Caco-2 (cell line): ENCODE measurements at regions not wholly inside any gene's neighbourhood (a gene's known extent, or its start where the extent isn't known, plus 50 kb on each side); places are given as distances from the start of the nearest gene placed in this dataset.

Experiments used
- BruUV-seq: library from RNA; stranded (reverse); fragments of 400-500 nt; replicated peaks from 2 replicates; lab custom pipeline; 2021; lab: Mats Ljungman, UMichigan
- CTCF ChIA-PET: fragments of 300-600 bp; sonication (Branson Sonifier 250); formaldehyde crosslinking; loops from one replicate; lab custom pipeline; 2022; ENCODE audit warnings: antibody characterized with exemption; lab: Charles Lee
- POLR2A ChIA-PET: fragments of 300-600 bp; sonication (Branson Sonifier 250); formaldehyde crosslinking; loops from one replicate; lab custom pipeline; 2022; ENCODE audit warnings: antibody characterized with exemption; lab: Charles Lee
- DNase-seq, 2 experiments: peaks; one replicate each; pipeline versions ENCODE4 v3.0.0 to v3.0.0-alpha.2; 2020 to 2022
- H3K27me3 ChIP-seq: replicated peaks from 2 replicates; pipeline ENCODE4 v1.6.0; 2011; ENCODE audit warnings: low read length; ENCODE audit not compliant: control insufficient read depth, insufficient read depth
- H3K36me3 ChIP-seq: 2 replicates; pipeline ENCODE4 v1.5.1; 2011; ENCODE audit warnings: low read length; ENCODE audit not compliant: control insufficient read depth, insufficient read depth
- H3K4me1 ChIP-seq: fragments of 250-450 bp; sonication (Bioruptor Pico); 2 replicates; pipeline ENCODE4 v1.5.1; 2020; ENCODE audit warnings: mild to moderate bottlenecking
- H3K4me3 ChIP-seq: 2 replicates; pipeline ENCODE4 v1.5.1; 2011; ENCODE audit warnings: low read depth, mild to moderate bottlenecking, control low read depth, low read length
- H3K9me3 ChIP-seq: fragments of 250-450 bp; sonication (Bioruptor Pico); 2 replicates; pipeline ENCODE4 v1.5.1; 2020; ENCODE audit warnings: mild to moderate bottlenecking, moderate library complexity
- H3K27ac Mint-ChIP-seq: one replicate; pipeline ENCODE4 v1.8.0; 2022; ENCODE audit warnings: mixed read lengths; ENCODE audit not compliant: unreplicated experiment
- H3K27me3 Mint-ChIP-seq: one replicate; pipeline ENCODE4 v1.8.0; 2022; ENCODE audit warnings: mixed read lengths; ENCODE audit not compliant: insufficient read depth, unreplicated experiment
- H3K36me3 Mint-ChIP-seq: one replicate; pipeline ENCODE4 v1.8.0; 2022; ENCODE audit warnings: mild to moderate bottlenecking, mixed read lengths; ENCODE audit not compliant: insufficient read depth, unreplicated experiment
- H3K4me1 Mint-ChIP-seq: one replicate; pipeline ENCODE4 v1.8.0; 2022; ENCODE audit warnings: low read depth, mixed read lengths; ENCODE audit not compliant: unreplicated experiment
- H3K4me3 Mint-ChIP-seq: one replicate; pipeline ENCODE4 v1.8.0; 2022; ENCODE audit warnings: mild to moderate bottlenecking, moderate library complexity, mixed read lengths; ENCODE audit not compliant: unreplicated experiment
- H3K9me3 Mint-ChIP-seq: one replicate; pipeline ENCODE4 v1.8.0; 2022; ENCODE audit warnings: mixed read lengths; ENCODE audit not compliant: unreplicated experiment
- CTCF ChIP-seq, 2 experiments: fragments of 200-600 bp in 1 of 2; IDR thresholded peaks; 1 replicate in 1 of 2; 2 replicates in 1 of 2; pipeline versions ENCODE4 v1.5.1 to v1.8.0; 2011 to 2022; ENCODE audit warnings: antibody characterized with exemption in 1 of 2, control low read depth in 1 of 2, inconsistent platforms in 1 of 2, low read depth in 1 of 2, low read length in 1 of 2, mild to moderate bottlenecking in 1 of 2, moderate library complexity in 1 of 2; ENCODE audit not compliant: insufficient read depth in 1 of 2, severe bottlenecking in 1 of 2, unreplicated experiment in 1 of 2
- intact Hi-C: fragments of 100-400 bp; cut with micrococcal nuclease; formaldehyde crosslinking; loops from one replicate; pipeline ENCODE4 v1.10.0; 2022; ENCODE audit not compliant: unreplicated experiment

DNA sequence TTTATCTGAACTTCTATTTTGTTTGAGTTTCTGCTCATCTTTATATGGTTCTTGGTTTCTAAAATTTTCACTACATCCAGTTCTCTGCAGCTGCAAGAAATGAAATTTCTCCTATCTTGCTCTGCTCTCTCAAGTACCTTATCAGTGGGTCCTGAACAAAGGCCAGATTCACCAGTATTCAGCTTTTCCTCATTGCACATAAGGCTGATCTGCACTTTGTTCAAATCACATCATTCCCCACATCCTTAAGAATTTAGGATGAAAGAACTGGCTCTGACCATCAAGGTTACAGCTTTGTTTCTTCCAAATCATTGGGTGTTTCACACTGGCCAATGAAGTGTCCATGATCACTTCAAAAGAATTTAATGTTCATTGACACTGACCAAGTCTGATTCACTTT is 211.4 kb downstream of the GRIN2B start:
- POLR2A ChIA-PET = no interaction called here
- Mint-ChIP-seq H3K27ac (no peak overlapping the region), H3K36me3 (no peaks in the 10 kb centered on the region), H3K27me3 (no peaks in the 10 kb centered on the region), H3K4me1 (no peaks in the 10 kb centered on the region), H3K9me3 (no peaks in the 10 kb centered on the region), H3K4me3 (no peak overlapping the region)
- Histone ChIP-seq H3K4me1 (no peaks in the 10 kb centered on the region; the same call in 1 of the 2 replicates), H3K27me3 (no peaks in the 10 kb centered on the region), H3K9me3 (no peaks in the 10 kb centered on the region), H3K4me3 (no peak overlapping the region), H3K36me3 (no peaks in the 10 kb centered on the region)
- intact Hi-C loops = no loop called here
- CTCF ChIA-PET = no interaction called here
- no peak for DNase-seq
- TF ChIP-seq CTCF (IDR thresholded peaks at IDR 0.05; ENCODE audit: insufficient read depth in 1 of 2, low read depth in 1 of 2, low read length in 1 of 2, severe bottlenecking in 1 of 2, unreplicated experiment in 1 of 2) = no peak
- no TSS peak for BruUV-seq

GRCh38 chr12:13769273-13769672 is 212.1 kb downstream of the GRIN2B start:
- Histone ChIP-seq H3K27me3 (no peaks in the 10 kb centered on the region), H3K4me3 (no peak overlapping the region), H3K9me3 (no peaks in the 10 kb centered on the region), H3K36me3 (no peaks in the 10 kb centered on the region), H3K4me1 (no peaks in the 10 kb centered on the region; the same call in 1 of the 2 replicates)
- peaks cover 1% of the 10 kb centered on the region for H3K9me3 Mint-ChIP-seq
- intact Hi-C loops = no loop called here
- H3K4me3 Mint-ChIP-seq = no peak overlapping the region
- TF ChIP-seq CTCF (IDR thresholded peaks at IDR 0.05; ENCODE audit: insufficient read depth in 1 of 2, low read depth in 1 of 2, low read length in 1 of 2, severe bottlenecking in 1 of 2, unreplicated experiment in 1 of 2) = no peak
- POLR2A ChIA-PET = no interaction called here
- no peaks in the 10 kb centered on the region for H3K27me3 Mint-ChIP-seq
- H3K27ac Mint-ChIP-seq = peak overlapping the region; percentile 18
- DNase-seq = no peak
- CTCF ChIA-PET = no interaction called here
- H3K4me1 Mint-ChIP-seq = peaks cover 2% of the 10 kb centered on the region
- peaks cover 2% of the 10 kb centered on the region for H3K36me3 Mint-ChIP-seq
- BruUV-seq = no TSS peak

DNA sequence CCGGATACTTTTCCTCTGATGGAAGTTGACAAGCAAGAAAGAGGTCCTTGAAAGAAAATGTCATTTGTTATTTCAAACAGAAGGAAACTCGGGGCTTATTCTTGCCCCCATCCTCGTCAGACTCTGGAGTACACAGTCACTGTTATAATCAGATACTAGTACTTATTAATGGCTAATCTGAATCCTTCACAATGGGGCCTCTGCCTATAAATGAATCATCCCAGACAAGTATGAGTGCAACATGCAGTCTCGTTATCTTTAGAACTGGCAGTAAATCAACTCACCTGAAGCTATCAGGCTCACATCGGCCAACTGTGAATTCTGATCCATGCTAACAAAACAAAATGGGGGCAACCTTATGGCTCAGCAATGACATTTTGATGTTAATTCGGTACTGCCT is 216.7 kb downstream of the GRIN2B start:
- Histone ChIP-seq H3K9me3 (no peaks in the 10 kb centered on the region), H3K27me3 (no peaks in the 10 kb centered on the region), H3K4me3 (no peak overlapping the region), H3K4me1 (peaks cover 7% of the 10 kb centered on the region), H3K36me3 (no peaks in the 10 kb centered on the region; the same call in 1 of the 2 replicates)
- peaks cover 9% of the 10 kb centered on the region for H3K9me3 Mint-ChIP-seq
- no peaks in the 10 kb centered on the region for H3K27me3 Mint-ChIP-seq
- ChIA-PET POLR2A (no interaction called here), CTCF (no interaction called here)
- H3K27ac Mint-ChIP-seq = no peak overlapping the region
- no peak for DNase-seq
- peaks cover 24% of the 10 kb centered on the region for H3K4me1 Mint-ChIP-seq
- intact Hi-C loops = no loop called here
- no peak for TF ChIP-seq CTCF (IDR thresholded peaks at IDR 0.05; ENCODE audit: insufficient read depth in 1 of 2, low read depth in 1 of 2, low read length in 1 of 2, severe bottlenecking in 1 of 2, unreplicated experiment in 1 of 2)
- no peak overlapping the region for H3K4me3 Mint-ChIP-seq
- no TSS peak for BruUV-seq
- peaks cover 9% of the 10 kb centered on the region for H3K36me3 Mint-ChIP-seq
